ENCODE measurements at regions not wholly inside any gene's neighbourhood (a gene's known extent, or its start where the extent isn't known, plus 50 kb on each side); places are given as distances from the start of the nearest gene placed in this dataset.

GRCh38 chr18:27276886-27277285 lies 91.8 kb upstream of the CHST9 start:
- DNase-seq, result no peak

- DNase-seq, result no peak
These were observed 91.4 kb upstream of the CHST9 start for GRCh38 chr18:27276479-27276878.

- DNase-seq, result no peak
These were observed 89.8 kb upstream of the CHST9 start for GRCh38 chr18:27274901-27275300.

GRCh38 chr18:27270508-27270907 lies 85.4 kb upstream of the CHST9 start:
- no peak for DNase-seq

GRCh38 chr18:27263369-27263768 lies 78.3 kb upstream of the CHST9 start:
- DNase-seq, result no peak

- DNase-seq, result no peak
These were observed 76.9 kb upstream of the CHST9 start for GRCh38 chr18:27261769-27262549.

GRCh38 chr18:27253571-27253970 lies 68.5 kb upstream of the CHST9 start:
- DNase-seq, result no peak

GRCh38 chr18:27250471-27250870 lies 65.4 kb upstream of the CHST9 start:
- no peak for DNase-seq

- DNase-seq, result no peak
These were observed 64.8 kb upstream of the CHST9 start for GRCh38 chr18:27249933-27250332.

GRCh38 chr18:27244259-27244658 lies 59.2 kb upstream of the CHST9 start:
- DNase-seq, result no peak

- no peak for DNase-seq
These were observed 57.4 kb upstream of the CHST9 start for GRCh38 chr18:27242392-27243047.

- DNase-seq, result no peak
These were observed 55.3 kb upstream of the CHST9 start for GRCh38 chr18:27240383-27240782.

- DNase-seq, result no peak
These were observed 54.6 kb upstream of the CHST9 start for GRCh38 chr18:27239669-27240068.

GRCh38 chr18:27235218-27235870 lies 50.2 kb upstream of the CHST9 start:
- no peak for DNase-seq
